Parathyroid adenoma (tissue), 2 donors: ENCODE measurements at regions not wholly inside any gene's neighbourhood (a gene's known extent, or its start where the extent isn't known, plus 50 kb on each side); places are given as distances from the start of the nearest gene placed in this dataset.

Source experiments
- H2AFZ ChIP-seq: fragments of 300-600 bp; sonication (generic); one replicate; pipeline ENCODE4 v1.7.0; 2017; ENCODE audit warnings: antibody characterized with exemption, mild to moderate bottlenecking
- H3K27ac ChIP-seq: fragments of 300-600 bp; sonication (generic); one replicate; pipeline ENCODE4 v1.7.0; 2017
- H3K27me3 ChIP-seq: fragments of 300-600 bp; sonication (generic); one replicate; pipeline ENCODE4 v1.7.0; 2017; ENCODE audit warnings: low read length; ENCODE audit not compliant: control insufficient read depth, insufficient read depth
- H3K36me3 ChIP-seq: fragments of 300-600 bp; sonication (generic); one replicate; pipeline ENCODE4 v1.7.0; 2017; ENCODE audit warnings: low read length; ENCODE audit not compliant: control insufficient read depth, insufficient read depth
- H3K4me1 ChIP-seq: fragments of 300-600 bp; sonication (generic); one replicate; pipeline ENCODE4 v1.7.0; 2017; ENCODE audit warnings: control low read depth
- H3K4me2 ChIP-seq: fragments of 300-600 bp; sonication (generic); one replicate; pipeline ENCODE4 v1.7.0; 2017; ENCODE audit warnings: low read length
- H3K4me3 ChIP-seq: fragments of 300-600 bp; sonication (generic); one replicate; pipeline ENCODE4 v1.7.0; 2017; ENCODE audit warnings: low read depth, low read length
- H3K79me2 ChIP-seq: fragments of 300-600 bp; sonication (generic); one replicate; pipeline ENCODE4 v1.7.0; 2017; ENCODE audit warnings: control low read depth
- H3K9ac ChIP-seq: fragments of 300-600 bp; sonication (generic); one replicate; pipeline ENCODE4 v1.7.0; 2017; ENCODE audit warnings: mild to moderate bottlenecking
- H3K9me3 ChIP-seq: fragments of 300-600 bp; sonication (generic); one replicate; pipeline ENCODE4 v1.7.0; 2017; ENCODE audit warnings: low read length; ENCODE audit not compliant: control insufficient read depth
- TF ChIP-seq, protein P1 (sequence below): fragments of 300-600 bp; sonication (generic); IDR thresholded peaks from one replicate; pipeline ENCODE4 v1.7.0; 2017; ENCODE audit warnings: antibody characterized with exemption, mild to moderate bottlenecking
- donor health status: primary hyperparathyroidism.

GRCh38 chr4:148530114-148530513 lies 87.9 kb upstream of the NR3C2 start:
- H3K4me2 ChIP-seq, result no peak overlapping the region
- no peaks in the 10 kb centered on the region for H3K4me1 ChIP-seq
- no peak overlapping the region for H3K9ac ChIP-seq
- no peak overlapping the region for H3K4me3 ChIP-seq
- no peaks in the 10 kb centered on the region for H3K9me3 ChIP-seq
- H3K36me3 ChIP-seq, result no peaks in the 10 kb centered on the region
- H3K27me3 ChIP-seq, result no peaks in the 10 kb centered on the region
- TF ChIP-seq, protein P1, sequence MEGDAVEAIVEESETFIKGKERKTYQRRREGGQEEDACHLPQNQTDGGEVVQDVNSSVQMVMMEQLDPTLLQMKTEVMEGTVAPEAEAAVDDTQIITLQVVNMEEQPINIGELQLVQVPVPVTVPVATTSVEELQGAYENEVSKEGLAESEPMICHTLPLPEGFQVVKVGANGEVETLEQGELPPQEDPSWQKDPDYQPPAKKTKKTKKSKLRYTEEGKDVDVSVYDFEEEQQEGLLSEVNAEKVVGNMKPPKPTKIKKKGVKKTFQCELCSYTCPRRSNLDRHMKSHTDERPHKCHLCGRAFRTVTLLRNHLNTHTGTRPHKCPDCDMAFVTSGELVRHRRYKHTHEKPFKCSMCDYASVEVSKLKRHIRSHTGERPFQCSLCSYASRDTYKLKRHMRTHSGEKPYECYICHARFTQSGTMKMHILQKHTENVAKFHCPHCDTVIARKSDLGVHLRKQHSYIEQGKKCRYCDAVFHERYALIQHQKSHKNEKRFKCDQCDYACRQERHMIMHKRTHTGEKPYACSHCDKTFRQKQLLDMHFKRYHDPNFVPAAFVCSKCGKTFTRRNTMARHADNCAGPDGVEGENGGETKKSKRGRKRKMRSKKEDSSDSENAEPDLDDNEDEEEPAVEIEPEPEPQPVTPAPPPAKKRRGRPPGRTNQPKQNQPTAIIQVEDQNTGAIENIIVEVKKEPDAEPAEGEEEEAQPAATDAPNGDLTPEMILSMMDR, result no peak
- H2AFZ ChIP-seq, result no peak overlapping the region
- no peaks in the 10 kb centered on the region for H3K79me2 ChIP-seq
- no peak overlapping the region for H3K27ac ChIP-seq

DNA sequence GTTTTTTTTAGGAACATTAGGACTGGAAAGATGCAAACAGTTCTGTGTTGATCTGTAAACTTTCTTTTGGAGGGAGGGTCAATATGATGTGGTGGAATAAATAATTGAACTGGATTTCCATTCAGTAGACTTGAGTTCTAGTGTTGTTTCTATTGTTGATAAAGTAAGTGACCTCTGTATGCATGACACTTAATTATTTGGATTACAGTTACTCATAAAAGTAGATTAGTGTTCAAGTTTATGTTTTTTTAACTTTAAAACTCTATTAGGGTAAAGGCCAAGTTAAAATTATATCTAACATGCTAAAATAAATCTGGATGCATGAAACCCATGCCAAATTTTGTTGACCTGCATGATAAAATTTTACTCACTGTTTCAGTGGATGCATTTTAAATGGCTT lies 85.4 kb upstream of the NR3C2 start:
- Histone ChIP-seq H2AFZ (no peak overlapping the region), H3K27me3 (no peaks in the 10 kb centered on the region), H3K79me2 (no peaks in the 10 kb centered on the region), H3K4me3 (no peak overlapping the region), H3K4me2 (no peak overlapping the region), H3K4me1 (no peaks in the 10 kb centered on the region), H3K9ac (no peak overlapping the region), H3K9me3 (no peaks in the 10 kb centered on the region), H3K27ac (no peak overlapping the region), H3K36me3 (no peaks in the 10 kb centered on the region)
- TF ChIP-seq, protein P1, result no peak

GRCh38 chr4:148522995-148523394 lies 80.8 kb upstream of the NR3C2 start:
- no peaks in the 10 kb centered on the region for H3K4me1 ChIP-seq
- no peak overlapping the region for H2AFZ ChIP-seq
- no peaks in the 10 kb centered on the region for H3K79me2 ChIP-seq
- no peaks in the 10 kb centered on the region for H3K36me3 ChIP-seq
- H3K9me3 ChIP-seq, result no peaks in the 10 kb centered on the region
- no peak overlapping the region for H3K9ac ChIP-seq
- H3K4me3 ChIP-seq, result no peak overlapping the region
- H3K27ac ChIP-seq, result no peak overlapping the region
- TF ChIP-seq, protein P1, result no peak
- no peaks in the 10 kb centered on the region for H3K27me3 ChIP-seq
- no peak overlapping the region for H3K4me2 ChIP-seq

GRCh38 chr4:148515248-148515647 lies 73.0 kb upstream of the NR3C2 start:
- TF ChIP-seq, protein P1, result no peak
- no peak overlapping the region for H3K4me2 ChIP-seq
- H3K9me3 ChIP-seq, result no peaks in the 10 kb centered on the region
- no peaks in the 10 kb centered on the region for H3K79me2 ChIP-seq
- no peak overlapping the region for H3K4me3 ChIP-seq
- no peak overlapping the region for H3K9ac ChIP-seq
- no peaks in the 10 kb centered on the region for H3K36me3 ChIP-seq
- H3K4me1 ChIP-seq, result no peaks in the 10 kb centered on the region
- H3K27ac ChIP-seq, result no peak overlapping the region
- H3K27me3 ChIP-seq, result no peaks in the 10 kb centered on the region
- H2AFZ ChIP-seq, result no peak overlapping the region

DNA sequence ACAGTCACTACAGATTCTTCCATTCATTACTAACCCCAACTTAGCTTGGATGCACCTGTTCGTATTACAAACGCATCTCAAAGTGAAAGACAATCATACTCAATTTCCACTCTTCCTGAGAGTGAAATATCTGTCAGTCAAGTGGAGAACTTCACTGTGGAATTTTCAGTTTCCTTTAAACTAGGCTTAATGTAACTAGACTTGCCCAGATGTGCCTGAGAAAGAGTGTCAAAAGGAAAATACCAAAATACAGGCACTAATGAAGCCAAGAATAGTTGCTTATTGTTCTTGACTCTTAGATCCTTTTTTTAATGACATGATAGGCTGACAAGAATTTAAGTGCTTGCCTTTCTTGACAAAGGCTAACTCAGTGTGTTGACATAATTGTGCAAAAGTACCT lies 72.4 kb upstream of the NR3C2 start:
- TF ChIP-seq, protein P1, result no peak
- no peak overlapping the region for H3K27ac ChIP-seq
- H3K4me2 ChIP-seq, result no peak overlapping the region
- H3K79me2 ChIP-seq, result no peaks in the 10 kb centered on the region
- no peaks in the 10 kb centered on the region for H3K9me3 ChIP-seq
- H3K4me1 ChIP-seq, result no peaks in the 10 kb centered on the region
- no peaks in the 10 kb centered on the region for H3K36me3 ChIP-seq
- H3K9ac ChIP-seq, result no peak overlapping the region
- no peak overlapping the region for H2AFZ ChIP-seq
- H3K27me3 ChIP-seq, result no peaks in the 10 kb centered on the region
- H3K4me3 ChIP-seq, result no peak overlapping the region
